Tibial artery (tissue), 4 donors: ENCODE measurements at regions not wholly inside any gene's neighbourhood (a gene's known extent, or its start where the extent isn't known, plus 50 kb on each side); places are given as distances from the start of the nearest gene placed in this dataset.

ENCODE experiments used
- DNase-seq, 2 donors: peaks; one replicate each; pipeline ENCODE4 v3.0.0-alpha.2; 2019
- H3K27ac ChIP-seq, 2 donors: fragments of 200-600 bp; sonication (generic) in 1 of 2; 1 replicate in 1 of 2; 2 replicates in 1 of 2; pipeline ENCODE4 v1.5.1; 2018 to 2019; ENCODE audit warnings: mild to moderate bottlenecking in 1 of 2
- H3K27me3 ChIP-seq, 2 donors: fragments of 200-600 bp; sonication (generic) in 1 of 2; one replicate each; pipeline versions ENCODE4 v1.5.1 to v1.6.0; 2016 to 2019
- H3K36me3 ChIP-seq, 3 donors: fragments of 200-600 bp; sonication (generic) in 2 of 3; one replicate each; pipeline ENCODE4 v1.5.1; 2016 to 2019; ENCODE audit warnings: mild to moderate bottlenecking in 2 of 3
- H3K4me1 ChIP-seq, 4 donors: fragments of 200-600 bp; sonication (generic) in 2 of 4; 1 replicate in 3 of 4; 2 replicates in 1 of 4; pipeline ENCODE4 v1.5.1; 2016 to 2019
- H3K4me3 ChIP-seq, 2 donors: fragments of 200-600 bp; sonication (generic) in 1 of 2; 1 replicate in 1 of 2; 2 replicates in 1 of 2; pipeline ENCODE4 v1.5.1; 2018 to 2019; ENCODE audit warnings: mild to moderate bottlenecking in 2 of 2
- H3K9me3 ChIP-seq, 3 donors: fragments of 200-600 bp; sonication (generic) in 1 of 3; one replicate each; pipeline ENCODE4 v1.5.1; 2016 to 2019
- intact Hi-C: fragments of 100-400 bp; cut with DNase I; formaldehyde crosslinking; loops from one replicate; pipeline ENCODE4 v1.15.0; 2023; ENCODE audit warnings: low total_unique reads
- TF ChIP-seq, protein P1 (sequence below), 2 experiments: fragments of 200-600 bp in 1 of 2; fragments of 450-650 bp in 1 of 2; IDR thresholded peaks; one replicate each; pipeline ENCODE4 v1.5.1; 2017 to 2019; ENCODE audit warnings: antibody characterized with exemption in 2 of 2, mild to moderate bottlenecking in 1 of 2, moderate library complexity in 1 of 2

DNA sequence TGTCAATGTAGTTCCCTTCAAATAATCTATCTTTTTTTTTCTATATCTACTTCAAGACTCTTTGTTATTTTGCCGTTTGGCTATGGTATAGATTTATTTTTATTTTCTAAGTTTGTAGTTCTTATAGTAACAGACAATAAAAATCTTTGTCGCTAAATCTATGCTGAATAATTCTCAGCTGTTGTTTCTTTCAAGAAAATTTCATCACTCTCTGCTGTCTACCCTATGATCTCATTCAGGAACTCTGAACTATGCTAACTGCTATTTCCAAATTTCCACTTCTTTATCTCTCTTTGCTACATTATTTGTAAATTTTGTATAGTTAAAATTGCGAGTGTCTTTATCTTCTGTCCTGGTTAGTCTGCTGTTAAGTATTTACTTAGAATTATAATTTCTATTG is 353.6 kb downstream of the LRFN5 start:
- H3K36me3 ChIP-seq: no peaks in the 10 kb centered on the region
- intact Hi-C loops: no loop called here
- H3K27me3 ChIP-seq: no peaks in the 10 kb centered on the region
- no peaks in the 10 kb centered on the region for H3K4me1 ChIP-seq
- H3K9me3 ChIP-seq: no peaks in the 10 kb centered on the region
- no peak overlapping the region for H3K4me3 ChIP-seq
- no peak for DNase-seq
- no peak overlapping the region for H3K27ac ChIP-seq
- TF ChIP-seq, protein P1, sequence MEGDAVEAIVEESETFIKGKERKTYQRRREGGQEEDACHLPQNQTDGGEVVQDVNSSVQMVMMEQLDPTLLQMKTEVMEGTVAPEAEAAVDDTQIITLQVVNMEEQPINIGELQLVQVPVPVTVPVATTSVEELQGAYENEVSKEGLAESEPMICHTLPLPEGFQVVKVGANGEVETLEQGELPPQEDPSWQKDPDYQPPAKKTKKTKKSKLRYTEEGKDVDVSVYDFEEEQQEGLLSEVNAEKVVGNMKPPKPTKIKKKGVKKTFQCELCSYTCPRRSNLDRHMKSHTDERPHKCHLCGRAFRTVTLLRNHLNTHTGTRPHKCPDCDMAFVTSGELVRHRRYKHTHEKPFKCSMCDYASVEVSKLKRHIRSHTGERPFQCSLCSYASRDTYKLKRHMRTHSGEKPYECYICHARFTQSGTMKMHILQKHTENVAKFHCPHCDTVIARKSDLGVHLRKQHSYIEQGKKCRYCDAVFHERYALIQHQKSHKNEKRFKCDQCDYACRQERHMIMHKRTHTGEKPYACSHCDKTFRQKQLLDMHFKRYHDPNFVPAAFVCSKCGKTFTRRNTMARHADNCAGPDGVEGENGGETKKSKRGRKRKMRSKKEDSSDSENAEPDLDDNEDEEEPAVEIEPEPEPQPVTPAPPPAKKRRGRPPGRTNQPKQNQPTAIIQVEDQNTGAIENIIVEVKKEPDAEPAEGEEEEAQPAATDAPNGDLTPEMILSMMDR (IDR thresholded peaks at IDR 0.05): no peak

DNA sequence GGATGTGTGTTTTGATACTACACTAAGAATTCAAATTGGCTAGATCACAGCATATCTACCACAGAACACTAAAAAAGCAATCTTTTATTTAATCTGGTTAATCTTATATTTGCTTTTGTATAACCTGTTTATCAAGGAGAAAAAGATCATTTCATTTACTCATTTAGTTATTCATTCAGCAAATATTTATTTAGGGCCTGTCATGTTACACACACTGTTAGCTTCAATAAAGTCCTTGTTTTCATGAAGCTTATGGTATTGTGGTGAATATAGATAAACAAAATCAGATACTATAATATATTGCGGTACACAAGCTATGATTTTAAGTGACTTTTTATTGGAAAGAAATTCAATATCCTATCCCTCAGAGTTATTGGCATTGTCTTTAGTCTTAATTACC is 350.8 kb downstream of the LRFN5 start:
- TF ChIP-seq, protein P1 (IDR thresholded peaks at IDR 0.05): no peak
- no peak overlapping the region for H3K27ac ChIP-seq
- no peak overlapping the region for H3K4me3 ChIP-seq
- DNase-seq: no peak
- H3K27me3 ChIP-seq: no peaks in the 10 kb centered on the region
- intact Hi-C loops: no loop called here
- no peaks in the 10 kb centered on the region for H3K9me3 ChIP-seq
- no peaks in the 10 kb centered on the region for H3K4me1 ChIP-seq
- H3K36me3 ChIP-seq: no peaks in the 10 kb centered on the region
